ENCODE measurements at regions not wholly inside any gene's neighbourhood (a gene's known extent, or its start where the extent isn't known, plus 50 kb on each side); places are given as distances from the start of the nearest gene placed in this dataset.
A peak's percentile ranks its signal among the peaks of the same experiment; 100 is the strongest.

DNA sequence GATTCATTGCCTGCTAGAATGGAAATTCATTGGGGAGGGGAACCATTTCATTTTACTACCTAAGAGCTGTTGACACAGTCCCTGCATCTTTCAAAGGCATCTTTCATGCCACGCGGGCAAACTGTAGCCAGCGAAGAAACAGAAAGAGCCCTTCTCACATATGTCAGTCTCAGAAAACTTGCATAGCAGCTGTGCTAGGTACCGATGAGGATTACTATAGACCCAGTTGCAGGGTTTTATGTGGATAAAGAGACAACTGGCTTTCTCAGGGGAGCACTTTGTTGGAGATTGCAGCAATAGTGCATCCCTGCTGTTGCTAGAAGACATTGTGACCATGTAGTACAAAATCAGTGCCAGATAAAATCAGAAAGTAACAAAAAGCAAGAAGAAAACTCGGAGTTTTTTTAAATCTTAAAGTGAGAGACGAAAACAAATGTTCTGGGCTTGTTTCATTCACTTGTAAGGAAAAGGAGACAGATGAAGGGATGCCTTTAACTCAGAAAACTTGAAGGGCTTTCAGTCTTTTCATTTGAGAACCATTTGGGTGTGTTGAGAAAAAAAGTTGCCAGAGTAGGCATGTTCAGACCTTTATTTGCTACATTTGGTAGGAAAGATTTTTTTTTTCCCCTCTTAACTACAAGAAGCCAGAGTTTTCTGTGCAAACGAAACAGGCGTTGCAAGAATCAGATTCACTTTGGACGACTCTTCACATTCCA is 804.1 kb downstream of the USP25 start:
- intact Hi-C loops (cut with micrococcal nuclease): no loop called here
- DNase-seq: no peak
- ATAC-seq: peak; percentile 41

DNA sequence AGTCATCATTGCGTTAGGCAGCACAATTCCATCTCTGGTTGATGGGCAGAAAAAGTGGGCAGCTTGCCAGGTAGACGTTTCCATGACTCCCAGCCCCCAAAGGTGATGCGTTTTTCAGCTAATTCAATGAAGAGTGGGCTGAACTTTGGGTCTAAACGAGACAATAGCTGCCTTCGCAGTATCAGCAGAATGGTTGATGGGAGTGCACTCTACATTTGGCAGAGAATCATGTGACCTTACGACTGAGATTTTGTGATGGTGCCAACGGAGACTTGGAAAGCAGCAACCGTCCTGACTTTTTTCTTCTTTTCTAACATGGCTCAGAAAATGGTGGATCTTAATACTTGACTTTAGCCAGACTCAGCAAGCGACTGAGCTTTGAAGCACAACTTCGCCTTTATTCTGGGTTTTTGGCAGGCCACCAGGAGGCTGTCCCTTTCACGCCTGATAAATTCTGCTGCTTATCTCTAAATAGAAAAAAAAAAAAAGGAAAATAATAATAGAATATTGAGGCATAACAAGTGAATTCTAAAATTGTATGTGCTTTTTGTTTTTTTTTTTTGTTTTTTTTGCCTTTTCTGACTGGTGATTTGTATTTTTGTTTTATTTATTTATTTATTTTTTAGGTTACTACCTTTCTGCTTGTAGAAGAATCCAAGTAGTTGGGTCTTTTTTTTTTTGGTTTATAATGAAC is 804.8 kb downstream of the USP25 start:
- DNase-seq (peak; percentile 79), ATAC-seq (peak; percentile 76)
- intact Hi-C loops (cut with micrococcal nuclease): loop anchor here (5.0 kb wide), 1 partner anchor 117 kb away; no protein-coding TSS in a partner anchor

DNA sequence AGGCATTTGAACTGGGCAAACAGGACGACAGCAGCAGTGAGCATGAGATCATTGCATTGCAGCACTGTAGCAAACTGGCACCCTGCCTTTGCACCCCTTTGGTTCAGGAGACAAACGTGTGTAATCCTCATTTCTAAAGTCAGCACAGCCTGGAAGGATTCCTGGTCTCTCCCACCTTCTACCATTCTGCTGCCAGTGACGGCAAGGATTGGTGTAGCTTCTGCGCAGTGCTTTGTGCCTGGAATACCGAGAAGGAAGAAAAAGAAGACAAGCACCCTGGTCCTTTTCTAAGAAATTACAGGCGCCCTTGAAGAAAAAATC is 805.3 kb downstream of the USP25 start:
- intact Hi-C loops (cut with micrococcal nuclease): loop anchor here (5.0 kb wide), 1 partner anchor 118 kb away; no protein-coding TSS in a partner anchor
- DNase-seq (peak; percentile 82), ATAC-seq (peak; percentile 84)

DNA sequence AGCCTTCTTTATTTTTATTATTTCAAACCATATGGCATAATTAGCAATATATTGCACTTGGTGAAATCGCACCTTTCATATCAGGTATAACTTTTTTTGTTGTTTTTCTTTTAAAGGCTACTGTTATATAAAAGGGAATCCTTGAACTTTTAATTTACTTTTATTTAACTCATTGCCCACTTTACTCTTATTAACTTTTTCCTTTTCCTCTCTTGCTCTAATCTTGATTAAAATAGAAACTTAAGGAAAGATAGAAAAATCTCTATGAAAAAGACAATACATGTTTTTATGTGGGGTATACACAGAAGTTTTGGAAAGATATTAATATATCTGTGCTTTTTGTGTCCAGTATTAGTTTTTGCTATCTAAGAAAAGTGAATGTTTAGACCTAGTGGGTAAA is 805.8 kb downstream of the USP25 start:
- intact Hi-C loops (cut with micrococcal nuclease): loop anchor here (5.0 kb wide), 1 partner anchor 118 kb away; no protein-coding TSS in a partner anchor
- no peak for DNase-seq
- ATAC-seq: no peak

DNA sequence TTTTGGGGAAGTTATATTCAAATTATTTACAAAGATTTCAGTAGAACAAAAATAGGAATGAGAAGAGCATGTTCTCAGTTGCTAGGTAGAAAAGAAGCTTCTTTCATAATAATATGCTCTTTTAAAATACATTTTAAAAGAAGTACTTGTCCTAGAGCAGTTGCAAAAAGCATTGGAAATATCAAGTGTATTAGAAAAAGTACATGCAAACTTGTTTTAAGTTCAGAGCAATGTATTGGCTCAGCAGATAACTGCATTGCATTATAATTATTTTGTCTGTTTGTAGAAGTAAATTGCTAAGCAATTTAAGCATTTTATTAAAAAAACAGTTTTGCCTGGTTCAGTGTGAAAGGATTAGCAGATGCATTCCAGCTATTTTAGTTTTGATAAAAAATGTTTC is 806.4 kb downstream of the USP25 start:
- DNase-seq (no peak), ATAC-seq (no peak)
- intact Hi-C loops (cut with micrococcal nuclease): loop anchor here (5.0 kb wide), 1 partner anchor 119 kb away; no protein-coding TSS in a partner anchor

DNA sequence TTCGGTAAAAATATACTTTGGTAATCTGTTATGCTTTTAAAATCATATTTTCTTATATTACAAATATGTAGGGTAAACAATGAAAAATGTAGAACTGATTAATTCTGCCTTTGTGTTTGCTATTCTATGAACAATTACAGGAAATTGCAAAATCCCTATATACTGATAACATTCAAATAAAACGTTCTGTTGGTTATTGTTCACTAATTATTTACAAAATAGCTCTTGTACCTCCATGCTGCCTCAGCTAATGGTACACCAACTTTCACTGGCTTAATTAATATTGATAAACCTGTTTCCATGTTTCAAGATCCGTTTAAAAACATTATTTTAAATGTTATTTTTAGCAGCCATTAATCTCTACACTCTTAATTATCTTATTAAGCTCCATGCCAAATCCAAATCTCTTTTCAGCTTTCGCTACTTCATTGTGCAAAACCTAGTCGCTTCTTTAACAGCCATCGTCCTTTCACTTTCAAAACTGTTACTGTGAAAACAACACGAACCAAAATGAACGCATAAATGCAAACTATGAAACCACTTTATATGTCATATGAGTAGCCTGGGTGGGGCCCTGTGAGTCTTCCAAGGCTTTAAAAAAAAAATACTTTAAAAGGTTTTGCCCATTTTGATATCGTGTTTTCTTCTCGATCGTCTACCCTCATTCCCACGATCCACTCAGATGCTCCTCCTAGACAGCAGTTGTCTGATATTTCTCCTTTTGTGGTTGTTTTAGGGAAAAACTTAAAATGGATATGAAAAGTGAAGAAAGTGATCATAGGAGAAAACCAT is 807.1 kb downstream of the USP25 start:
- ATAC-seq (no peak), DNase-seq (no peak)
- intact Hi-C loops (cut with micrococcal nuclease): loop anchor here (5.0 kb wide), 1 partner anchor 120 kb away; no protein-coding TSS in a partner anchor

DNA sequence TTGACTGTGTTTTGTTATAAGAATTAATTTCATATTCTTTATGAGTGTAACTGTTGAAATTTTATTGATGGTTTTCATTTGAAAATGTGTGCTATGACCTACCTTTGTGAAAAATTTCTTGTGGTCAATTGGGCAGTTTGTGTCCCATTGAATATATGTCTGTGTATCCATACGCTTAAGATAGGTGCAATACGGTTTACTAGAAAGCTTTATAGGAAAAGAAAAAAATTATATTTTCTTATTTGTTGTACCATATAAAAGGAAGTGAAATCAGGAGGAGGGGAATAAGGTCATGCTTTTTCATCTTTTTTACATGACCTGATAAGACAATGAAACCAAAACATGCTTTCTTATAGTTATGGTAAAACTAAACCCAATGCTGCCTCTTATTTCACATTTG is 807.7 kb downstream of the USP25 start:
- intact Hi-C loops (cut with micrococcal nuclease): loop anchor here (5.0 kb wide), 1 partner anchor 120 kb away; no protein-coding TSS in a partner anchor

GRCh38 chr21:16538405-16538804 is 808.6 kb downstream of the USP25 start:
- ATAC-seq: no peak
- no peak for DNase-seq
- intact Hi-C loops (cut with micrococcal nuclease): loop anchor here (5.0 kb wide), 1 partner anchor 121 kb away; no protein-coding TSS in a partner anchor

More for the DNA sequence above, 807.7 kb downstream of the USP25 start:
- ATAC-seq (no peak), DNase-seq (no peak)

- no peak for ATAC-seq
- intact Hi-C loops (cut with micrococcal nuclease): loop anchor here (5.0 kb wide), 1 partner anchor 122 kb away; no protein-coding TSS in a partner anchor
These were observed 809.2 kb downstream of the USP25 start for GRCh38 chr21:16538936-16539440.

DNA sequence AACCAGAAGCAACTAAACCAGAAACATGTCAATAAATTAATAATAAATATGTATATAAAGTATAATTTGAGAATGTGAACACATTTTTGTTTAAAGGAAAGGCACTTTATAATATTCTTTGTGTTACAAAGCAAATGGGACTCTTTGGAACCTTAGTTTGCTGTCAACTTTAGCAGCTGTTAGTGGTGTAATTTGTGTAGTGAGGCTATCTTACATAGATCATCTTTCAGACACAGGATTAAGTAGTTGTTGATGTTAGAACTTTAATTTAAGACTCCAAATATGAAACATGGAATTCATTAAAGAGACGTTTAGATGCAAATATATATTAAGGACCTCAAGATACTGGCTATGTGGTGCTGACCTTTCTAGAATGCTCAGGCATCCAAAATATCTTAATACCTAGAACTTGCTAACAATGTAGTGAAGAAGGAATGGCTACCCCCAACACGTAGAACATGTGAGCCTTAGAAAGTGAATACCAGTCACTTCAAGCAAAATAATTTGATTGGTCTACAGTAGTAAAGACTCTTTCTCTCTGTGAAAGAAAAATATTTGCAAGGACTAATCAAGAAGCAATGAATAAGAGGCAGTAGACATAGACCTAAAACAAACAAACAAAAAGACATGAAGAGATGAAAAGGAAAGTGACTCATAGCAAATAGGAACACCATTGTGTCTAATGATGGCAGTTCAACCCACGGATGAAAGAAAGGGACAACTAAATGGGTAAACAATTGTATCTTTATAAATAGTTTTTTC is 811.4 kb downstream of the USP25 start:
- intact Hi-C loops (cut with micrococcal nuclease): no loop called here
- DNase-seq (no peak), ATAC-seq (no peak)

More at GRCh38 chr21:16538936-16539440, 809.2 kb downstream of the USP25 start:
- DNase-seq: no peak

GRCh38 chr21:16550118-16550517 is 820.3 kb downstream of the USP25 start:
- DNase-seq (no peak), ATAC-seq (no peak)
- intact Hi-C loops (cut with micrococcal nuclease): no loop called here

GRCh38 chr21:16550917-16551741 is 821.3 kb downstream of the USP25 start:
- intact Hi-C loops (cut with micrococcal nuclease): no loop called here
- DNase-seq (no peak), ATAC-seq (no peak)

GRCh38 chr21:16552880-16553279 is 823.1 kb downstream of the USP25 start:
- DNase-seq (no peak), ATAC-seq (peak; percentile 18)
- intact Hi-C loops (cut with micrococcal nuclease): no loop called here

- DNase-seq (peak; percentile 58), ATAC-seq (peak; percentile 81)
- intact Hi-C loops (cut with micrococcal nuclease): no loop called here
These were observed 824.7 kb downstream of the USP25 start for GRCh38 chr21:16554503-16554902.

GRCh38 chr21:16563116-16563515 is 833.3 kb downstream of the USP25 start:
- DNase-seq (no peak), ATAC-seq (no peak)
- intact Hi-C loops (cut with micrococcal nuclease): no loop called here

- intact Hi-C loops (cut with micrococcal nuclease): no loop called here
- DNase-seq (no peak), ATAC-seq (peak; percentile 54)
These were observed 834.0 kb downstream of the USP25 start for GRCh38 chr21:16563795-16564194.

DNA sequence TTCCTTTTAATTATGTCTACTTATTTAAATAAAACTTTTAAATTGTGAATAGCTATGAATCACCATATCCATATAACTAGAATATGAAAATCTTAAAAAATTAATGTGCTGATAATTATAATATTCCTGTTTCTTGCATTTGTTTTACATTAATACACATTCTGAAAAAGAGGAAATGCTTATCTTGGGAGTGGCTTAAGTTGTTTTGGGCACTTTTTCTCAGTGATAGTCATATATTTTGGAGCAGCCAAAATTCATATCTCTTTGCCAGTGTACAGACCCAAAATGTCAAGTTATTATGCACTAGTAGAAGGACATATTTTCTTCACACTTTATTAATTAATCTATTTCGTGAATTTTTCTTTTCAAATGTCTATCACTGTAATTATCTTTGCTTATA is 838.5 kb downstream of the USP25 start:
- intact Hi-C loops (cut with micrococcal nuclease): no loop called here
- ATAC-seq (no peak), DNase-seq (no peak)

- intact Hi-C loops (cut with micrococcal nuclease): no loop called here
- DNase-seq (no peak), ATAC-seq (no peak)
These were observed 838.9 kb downstream of the USP25 start for GRCh38 chr21:16568661-16569060.

Data from left ventricle myocardium superior (tissue), 1 donor.